ENCODE measurements at regions not wholly inside any gene's neighbourhood (a gene's known extent, or its start where the extent isn't known, plus 50 kb on each side); places are given as distances from the start of the nearest gene placed in this dataset.

- no peak for DNase-seq
Measured at GRCh38 chr6:155964544-155964943, 508.9 kb upstream of the NOX3 start.

GRCh38 chr6:155962276-155962675 is 506.6 kb upstream of the NOX3 start:
- no peak for DNase-seq

- DNase-seq, result no peak
Measured at GRCh38 chr6:155959898-155960495, 504.4 kb upstream of the NOX3 start.

GRCh38 chr6:155958550-155958949 is 502.9 kb upstream of the NOX3 start:
- DNase-seq, result no peak

- no peak for DNase-seq
Measured at GRCh38 chr6:155955038-155955437, 499.4 kb upstream of the NOX3 start.

- no peak for DNase-seq
Measured at GRCh38 chr6:155954149-155954548, 498.5 kb upstream of the NOX3 start.

- no peak for DNase-seq
Measured at GRCh38 chr6:155949256-155949655, 493.6 kb upstream of the NOX3 start.

- no peak for DNase-seq
Measured at GRCh38 chr6:155946860-155947259, 491.2 kb upstream of the NOX3 start.

GRCh38 chr6:155943635-155944034 is 488.0 kb upstream of the NOX3 start:
- DNase-seq, result no peak

GRCh38 chr6:155939253-155939652 is 483.6 kb upstream of the NOX3 start:
- DNase-seq, result no peak

- no peak for DNase-seq
Measured at GRCh38 chr6:155936551-155936950, 480.9 kb upstream of the NOX3 start.

GRCh38 chr6:155936127-155936526 is 480.5 kb upstream of the NOX3 start:
- no peak for DNase-seq

- no peak for DNase-seq
Measured at GRCh38 chr6:155916846-155917624, 461.4 kb upstream of the NOX3 start.

- DNase-seq, result no peak
Measured at GRCh38 chr6:155915651-155916050, 460.0 kb upstream of the NOX3 start.

- DNase-seq, result no peak
Measured at GRCh38 chr6:155913816-155914215, 458.2 kb upstream of the NOX3 start.

GRCh38 chr6:155909710-155910109 is 454.1 kb upstream of the NOX3 start:
- no peak for DNase-seq

GRCh38 chr6:155895641-155896040 is 440.0 kb upstream of the NOX3 start:
- no peak for DNase-seq

- no peak for DNase-seq
Measured at GRCh38 chr6:155894758-155895157, 439.1 kb upstream of the NOX3 start.

- DNase-seq, result no peak
Measured at GRCh38 chr6:155894262-155894661, 438.6 kb upstream of the NOX3 start.

- DNase-seq, result no peak
Measured at GRCh38 chr6:155890409-155890808, 434.8 kb upstream of the NOX3 start.

- DNase-seq, result no peak
Measured at GRCh38 chr6:155889410-155889809, 433.8 kb upstream of the NOX3 start.

- no peak for DNase-seq
Measured at GRCh38 chr6:155887421-155887820, 431.8 kb upstream of the NOX3 start.

GRCh38 chr6:155883741-155884140 is 428.1 kb upstream of the NOX3 start:
- DNase-seq, result no peak

- no peak for DNase-seq
Measured at GRCh38 chr6:155883334-155883731, 427.7 kb upstream of the NOX3 start.

All from NCI-H2029 (cell line).